ENCODE measurements at regions not wholly inside any gene's neighbourhood (a gene's known extent, or its start where the extent isn't known, plus 50 kb on each side); places are given as distances from the start of the nearest gene placed in this dataset.
"Not testable (repeated sequence)": the region's sequence is repeated elsewhere in the genome, so short reads cannot be mapped to it uniquely, and the experiment has no call there.

- H3K27ac Mint-ChIP-seq, result no peak overlapping the region
- H3K9me3 ChIP-seq (replicated peaks in 1 of 2; ENCODE audit: control insufficient read depth in 1 of 2, insufficient read depth in 1 of 2, low read length in 2 of 2), result peaks cover 10 to 20% of the 10 kb centered on the region in 2 donors
- H3K36me3 ChIP-seq (replicated peaks in 1 of 2; ENCODE audit: control insufficient read depth in 1 of 2, insufficient read depth in 2 of 2, low read length in 2 of 2), result no peaks in the 10 kb centered on the region
- TF ChIP-seq, protein P1, sequence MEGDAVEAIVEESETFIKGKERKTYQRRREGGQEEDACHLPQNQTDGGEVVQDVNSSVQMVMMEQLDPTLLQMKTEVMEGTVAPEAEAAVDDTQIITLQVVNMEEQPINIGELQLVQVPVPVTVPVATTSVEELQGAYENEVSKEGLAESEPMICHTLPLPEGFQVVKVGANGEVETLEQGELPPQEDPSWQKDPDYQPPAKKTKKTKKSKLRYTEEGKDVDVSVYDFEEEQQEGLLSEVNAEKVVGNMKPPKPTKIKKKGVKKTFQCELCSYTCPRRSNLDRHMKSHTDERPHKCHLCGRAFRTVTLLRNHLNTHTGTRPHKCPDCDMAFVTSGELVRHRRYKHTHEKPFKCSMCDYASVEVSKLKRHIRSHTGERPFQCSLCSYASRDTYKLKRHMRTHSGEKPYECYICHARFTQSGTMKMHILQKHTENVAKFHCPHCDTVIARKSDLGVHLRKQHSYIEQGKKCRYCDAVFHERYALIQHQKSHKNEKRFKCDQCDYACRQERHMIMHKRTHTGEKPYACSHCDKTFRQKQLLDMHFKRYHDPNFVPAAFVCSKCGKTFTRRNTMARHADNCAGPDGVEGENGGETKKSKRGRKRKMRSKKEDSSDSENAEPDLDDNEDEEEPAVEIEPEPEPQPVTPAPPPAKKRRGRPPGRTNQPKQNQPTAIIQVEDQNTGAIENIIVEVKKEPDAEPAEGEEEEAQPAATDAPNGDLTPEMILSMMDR (IDR thresholded peaks at IDR 0.05), result no peak
- H4K20me1 ChIP-seq (ENCODE audit: insufficient read depth, low read length), result no peaks in the 10 kb centered on the region
- no peak overlapping the region for H3K27ac ChIP-seq (ENCODE audit: low read depth in 1 of 2, low read length in 2 of 2)
- no peak for DNase-seq
- no peak overlapping the region for H3K4me3 ChIP-seq (replicated peaks in 1 of 3; ENCODE audit: low read depth in 2 of 3, low read length in 3 of 3)
- H3K9me3 Mint-ChIP-seq, result peaks cover 4 to 15% (median 6%) of the 10 kb centered on the region in 7 donors
- no peak overlapping the region for H3K9ac ChIP-seq (ENCODE audit: insufficient read depth, low read length, poor library complexity, severe bottlenecking)
- no peaks in the 10 kb centered on the region for H3K4me1 Mint-ChIP-seq
- intact Hi-C loops (cut with micrococcal nuclease), result no loop called here
- H3K4me3 Mint-ChIP-seq, result no peak overlapping the region
- no peak overlapping the region for H3K4me2 ChIP-seq (replicated peaks; ENCODE audit: extremely low read depth, low read length, poor library complexity, severe bottlenecking)
- no peak overlapping the region for H2AFZ ChIP-seq (ENCODE audit: insufficient read depth, low read depth, low read length, poor library complexity, severe bottlenecking)
- H3K79me2 ChIP-seq (ENCODE audit: insufficient read depth, low read length), result no peaks in the 10 kb centered on the region
- H3K27me3 Mint-ChIP-seq (ENCODE audit: low read depth in 3 of 3), result no peaks in the 10 kb centered on the region
- no peaks in the 10 kb centered on the region for H3K4me1 ChIP-seq (ENCODE audit: control insufficient read depth in 1 of 2, insufficient read depth in 2 of 2, low read length in 2 of 2)
- no peaks in the 10 kb centered on the region for H3K36me3 Mint-ChIP-seq
- H3K27me3 ChIP-seq (ENCODE audit: control insufficient read depth in 2 of 2, insufficient read depth in 2 of 2, low read length in 2 of 2), result no peaks in the 10 kb centered on the region
These were observed 292.4 kb upstream of the SGO1 start for GRCh38 chr3:20478436-20478835.

GRCh38 chr3:20464237-20464636 is 278.2 kb upstream of the SGO1 start:
- H3K4me3 Mint-ChIP-seq; H3K27ac Mint-ChIP-seq; H3K4me2 ChIP-seq (replicated peaks; ENCODE audit: extremely low read depth, low read length, poor library complexity, severe bottlenecking); H3K4me3 ChIP-seq (replicated peaks in 1 of 3; ENCODE audit: low read depth in 2 of 3, low read length in 3 of 3); H4K20me1 ChIP-seq (ENCODE audit: insufficient read depth, low read length); intact Hi-C loops (cut with micrococcal nuclease); H3K27ac ChIP-seq (ENCODE audit: low read depth in 1 of 2, low read length in 2 of 2); H3K9ac ChIP-seq (ENCODE audit: insufficient read depth, low read length, poor library complexity, severe bottlenecking); H3K36me3 Mint-ChIP-seq; H3K4me1 ChIP-seq (ENCODE audit: control insufficient read depth in 1 of 2, insufficient read depth in 2 of 2, low read length in 2 of 2); H3K27me3 ChIP-seq (ENCODE audit: control insufficient read depth in 2 of 2, insufficient read depth in 2 of 2, low read length in 2 of 2); H3K27me3 Mint-ChIP-seq (ENCODE audit: low read depth in 3 of 3); H3K79me2 ChIP-seq (ENCODE audit: insufficient read depth, low read length); H3K4me1 Mint-ChIP-seq; H2AFZ ChIP-seq (ENCODE audit: insufficient read depth, low read depth, low read length, poor library complexity, severe bottlenecking); DNase-seq; H3K36me3 ChIP-seq (replicated peaks in 1 of 2; ENCODE audit: control insufficient read depth in 1 of 2, insufficient read depth in 2 of 2, low read length in 2 of 2): not testable (repeated sequence)
- peaks cover 4 to 38% of the 10 kb centered on the region in 2 donors for H3K9me3 ChIP-seq (replicated peaks in 1 of 2; ENCODE audit: control insufficient read depth in 1 of 2, insufficient read depth in 1 of 2, low read length in 2 of 2)
- WGBS (ENCODE audit: insufficient coverage), result no CpG with 5 or more reads among the region's 2 CpGs
- H3K9me3 Mint-ChIP-seq, result peaks cover 7 to 17% (median 13%) of the 10 kb centered on the region in 7 donors

Data from CD14-positive monocyte (primary cell).